Natural killer cell (primary cell): ENCODE measurements at regions not wholly inside any gene's neighbourhood (a gene's known extent, or its start where the extent isn't known, plus 50 kb on each side); places are given as distances from the start of the nearest gene placed in this dataset.

Experiments used
- ATAC-seq, 3 donors: fragments of 150-1000 bp in 2 of 3; fragments of 200-7000 bp in 1 of 3; cut with Tn5 transposase; 1 replicate in 1 of 3; 2 replicates in 2 of 3; pipeline ENCODE4 v1.10.0; 2021; ENCODE audit warnings: mild to moderate bottlenecking in 2 of 3, moderate library complexity in 2 of 3
- DNase-seq, 2 donors: peaks; one replicate each; pipeline versions ENCODE4 v3.0.0 to v3.0.0-alpha.2; 2013 to 2021; ENCODE audit warnings: mixed read lengths in 1 of 2
- H3K27ac ChIP-seq: one replicate; pipeline ENCODE4 v1.5.1; 2013; ENCODE audit warnings: mild to moderate bottlenecking, low read length
- H3K27me3 ChIP-seq: one replicate; pipeline ENCODE4 v1.6.1; 2013; ENCODE audit warnings: low read length; ENCODE audit not compliant: control insufficient read depth, insufficient read depth
- H3K36me3 ChIP-seq: one replicate; pipeline ENCODE4 v1.6.1; 2013; ENCODE audit warnings: low read length; ENCODE audit not compliant: control insufficient read depth, insufficient read depth
- H3K4me1 ChIP-seq: one replicate; pipeline ENCODE4 v1.6.1; 2013; ENCODE audit warnings: low read length; ENCODE audit not compliant: control insufficient read depth, insufficient read depth
- H3K4me3 ChIP-seq: one replicate; pipeline ENCODE4 v1.5.1; 2013; ENCODE audit warnings: low read length
- H3K9me3 ChIP-seq: one replicate; pipeline ENCODE4 v1.6.1; 2013; ENCODE audit warnings: low read length; ENCODE audit not compliant: control insufficient read depth, insufficient read depth
- H3K27ac Mint-ChIP-seq, 2 donors: one replicate each; pipeline ENCODE4 v1.8.0; 2022; ENCODE audit warnings: mild to moderate bottlenecking in 2 of 2, mixed read lengths in 2 of 2, moderate library complexity in 1 of 2
- H3K27me3 Mint-ChIP-seq, 2 donors: one replicate each; pipeline ENCODE4 v1.8.0; 2022; ENCODE audit warnings: low read depth in 2 of 2, mixed read lengths in 2 of 2
- H3K36me3 Mint-ChIP-seq: one replicate; pipeline ENCODE4 v1.8.0; 2022; ENCODE audit warnings: mixed read lengths
- H3K4me1 Mint-ChIP-seq, 2 donors: one replicate each; pipeline ENCODE4 v1.8.0; 2022; ENCODE audit warnings: mixed read lengths in 2 of 2
- H3K4me3 Mint-ChIP-seq: one replicate; pipeline ENCODE4 v1.8.0; 2022; ENCODE audit warnings: mild to moderate bottlenecking, moderate library complexity, mixed read lengths
- H3K9me3 Mint-ChIP-seq, 2 donors: one replicate each; pipeline ENCODE4 v1.8.0; 2022; ENCODE audit warnings: mixed read lengths in 2 of 2
- CTCF ChIP-seq: fragments of 200-600 bp; IDR thresholded peaks from one replicate; pipeline ENCODE4 v1.8.0; 2022; ENCODE audit warnings: antibody characterized with exemption
- WGBS: methylation state at CpG from one replicate; pipeline ENCODE4 v1.1.7; 2013; ENCODE audit warnings: missing lambda C conversion rate; ENCODE audit not compliant: insufficient coverage; 5-methylcytosine and 5-hydroxymethylcytosine counted together
- intact Hi-C: fragments of 100-400 bp; cut with micrococcal nuclease; formaldehyde crosslinking; loops from one replicate; pipeline ENCODE4 v1.14.2; 2022

- Histone ChIP-seq H3K36me3 (no peaks in the 10 kb centered on the region), H3K9me3 (no peaks in the 10 kb centered on the region), H3K27me3 (no peaks in the 10 kb centered on the region), H3K4me1 (peaks cover 31% of the 10 kb centered on the region), H3K4me3 (no peak overlapping the region), H3K27ac (no peak overlapping the region)
- 85% methylated on average over 10 of the region's 11 CpGs for WGBS
- no peak for DNase-seq
- Mint-ChIP-seq H3K36me3 (no peaks in the 10 kb centered on the region), H3K27me3 (peaks cover 8 to 40% of the 10 kb centered on the region in 2 donors), H3K9me3 (no peaks in the 10 kb centered on the region), H3K4me1 (peaks cover 17 to 19% of the 10 kb centered on the region in 2 donors), H3K4me3 (no peak overlapping the region), H3K27ac (no peak overlapping the region)
- no peak for TF ChIP-seq CTCF
- intact Hi-C loops = no loop called here
- ATAC-seq = no peak
Measured at GRCh38 chr2:236972491-236973342, 113.0 kb upstream of the COPS8 start.

- H3K4me3 Mint-ChIP-seq = no peak overlapping the region
- no peak overlapping the region for H3K27ac Mint-ChIP-seq
- no peak overlapping the region for H3K27ac ChIP-seq
- ATAC-seq = no peak
- TF ChIP-seq CTCF = no peak
- H3K27me3 ChIP-seq = no peaks in the 10 kb centered on the region
- DNase-seq = no peak
- peaks cover 24% of the 10 kb centered on the region for H3K4me1 ChIP-seq
- peaks cover 12 to 14% of the 10 kb centered on the region in 2 donors for H3K4me1 Mint-ChIP-seq
- H3K36me3 Mint-ChIP-seq = no peaks in the 10 kb centered on the region
- intact Hi-C loops = no loop called here
- no peaks in the 10 kb centered on the region for H3K9me3 Mint-ChIP-seq
- H3K4me3 ChIP-seq = no peak overlapping the region
- no peaks in the 10 kb centered on the region for H3K9me3 ChIP-seq
- no peaks in the 10 kb centered on the region for H3K36me3 ChIP-seq
- H3K27me3 Mint-ChIP-seq = peaks cover 8 to 40% of the 10 kb centered on the region in 2 donors
- 86% methylated on average over 7 of the region's 7 CpGs for WGBS
Measured at GRCh38 chr2:236973343-236973980, 112.2 kb upstream of the COPS8 start.

- Mint-ChIP-seq H3K9me3 (no peaks in the 10 kb centered on the region), H3K4me1 (peaks cover 12 to 13% of the 10 kb centered on the region in 2 donors), H3K36me3 (no peaks in the 10 kb centered on the region), H3K4me3 (no peak overlapping the region), H3K27me3 (peaks cover 8 to 40% of the 10 kb centered on the region in 2 donors), H3K27ac (no peak overlapping the region)
- Histone ChIP-seq H3K36me3 (no peaks in the 10 kb centered on the region), H3K4me3 (no peak overlapping the region), H3K4me1 (peaks cover 17% of the 10 kb centered on the region), H3K27me3 (no peaks in the 10 kb centered on the region), H3K27ac (no peak overlapping the region), H3K9me3 (no peaks in the 10 kb centered on the region)
- TF ChIP-seq CTCF = no peak
- DNase-seq = no peak
- no peak for ATAC-seq
- intact Hi-C loops = no loop called here
Measured at GRCh38 chr2:236974148-236974547, 111.5 kb upstream of the COPS8 start.
